Activated naive CD8-positive, alpha-beta T cell treated with anti-CD3 and anti-CD28 coated beads, Interleukin-2, amount 10 ng/mL, durations not matched to agents 7 days and 5 days (primary cell): ENCODE measurements at regions not wholly inside any gene's neighbourhood (a gene's known extent, or its start where the extent isn't known, plus 50 kb on each side); places are given as distances from the start of the nearest gene placed in this dataset.

Source experiments
- ATAC-seq: fragments of 150-1000 bp; cut with Tn5 transposase; one replicate; pipeline ENCODE4 v1.10.0; 2021; ENCODE audit warnings: low read depth, moderate library complexity
- POLR2A ChIA-PET: fragments of 350-600 bp; sonication (Branson Sonifier 250); formaldehyde crosslinking; loops from one replicate; lab custom pipeline; 2021; ENCODE audit warnings: antibody characterized with exemption; lab: Charles Lee
- DNase-seq: peaks from one replicate; pipeline ENCODE4 v3.0.0; 2021
- H3K27ac Mint-ChIP-seq: one replicate; pipeline ENCODE4 v1.8.0; 2022; ENCODE audit warnings: mild to moderate bottlenecking, mixed read lengths
- H3K27me3 Mint-ChIP-seq: one replicate; pipeline ENCODE4 v1.8.0; 2022; ENCODE audit warnings: mild to moderate bottlenecking, moderate library complexity, mixed read lengths
- H3K36me3 Mint-ChIP-seq: one replicate; pipeline ENCODE4 v1.8.0; 2021; ENCODE audit warnings: mild to moderate bottlenecking, mixed read lengths
- H3K4me1 Mint-ChIP-seq: one replicate; pipeline ENCODE4 v1.8.0; 2021; ENCODE audit warnings: mixed read lengths
- H3K4me3 Mint-ChIP-seq: one replicate; pipeline ENCODE4 v1.8.0; 2022; ENCODE audit warnings: mild to moderate bottlenecking, moderate library complexity, mixed read lengths
- H3K9me3 Mint-ChIP-seq: one replicate; pipeline ENCODE4 v1.8.0; 2021; ENCODE audit warnings: mixed read lengths

- H3K4me3 Mint-ChIP-seq, result no peak overlapping the region
- no peak overlapping the region for H3K27ac Mint-ChIP-seq
- DNase-seq (no peak), ATAC-seq (no peak)
- peaks cover 3% of the 10 kb centered on the region for H3K9me3 Mint-ChIP-seq
- POLR2A ChIA-PET, result no interaction called here
- H3K36me3 Mint-ChIP-seq, result no peaks in the 10 kb centered on the region
- no peaks in the 10 kb centered on the region for H3K4me1 Mint-ChIP-seq
- no peaks in the 10 kb centered on the region for H3K27me3 Mint-ChIP-seq
Observed at GRCh38 chr2:66717218-66717905, 282.4 kb downstream of the MEIS1 start.

- H3K4me3 Mint-ChIP-seq, result no peak overlapping the region
- H3K4me1 Mint-ChIP-seq, result no peaks in the 10 kb centered on the region
- no peak overlapping the region for H3K27ac Mint-ChIP-seq
- no peaks in the 10 kb centered on the region for H3K36me3 Mint-ChIP-seq
- no peak for ATAC-seq
- DNase-seq, result no peak
- peaks cover 3% of the 10 kb centered on the region for H3K9me3 Mint-ChIP-seq
- POLR2A ChIA-PET, result no interaction called here
- no peaks in the 10 kb centered on the region for H3K27me3 Mint-ChIP-seq
Observed at GRCh38 chr2:66717973-66718372, 283.0 kb downstream of the MEIS1 start.

DNA sequence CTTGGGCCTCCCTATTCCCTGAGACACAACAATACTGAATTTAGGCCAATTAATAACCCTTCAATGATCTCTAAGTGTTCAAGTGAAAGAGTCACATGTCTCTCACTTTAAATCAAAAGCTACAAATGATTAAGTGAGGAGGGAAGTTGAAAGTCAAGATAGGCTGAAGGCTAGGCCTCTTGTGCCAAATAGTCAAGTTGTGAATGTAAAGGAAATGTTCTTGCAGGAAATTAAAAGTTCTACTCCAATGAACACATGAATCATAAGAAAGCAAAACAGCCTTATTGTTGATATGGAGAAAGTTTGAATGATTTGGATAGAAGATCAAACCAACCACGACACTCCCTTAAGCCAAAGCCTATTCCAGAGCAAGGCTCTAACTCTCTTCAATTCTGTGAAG is 286.9 kb downstream of the MEIS1 start:
- Mint-ChIP-seq H3K27ac (no peak overlapping the region), H3K36me3 (no peaks in the 10 kb centered on the region), H3K4me3 (no peak overlapping the region), H3K4me1 (no peaks in the 10 kb centered on the region), H3K9me3 (peaks cover 6% of the 10 kb centered on the region), H3K27me3 (no peaks in the 10 kb centered on the region)
- DNase-seq (no peak), ATAC-seq (no peak)
- POLR2A ChIA-PET, result no interaction called here

GRCh38 chr2:66724241-66724640 is 289.3 kb downstream of the MEIS1 start:
- Mint-ChIP-seq H3K27me3 (no peaks in the 10 kb centered on the region), H3K4me3 (no peak overlapping the region), H3K9me3 (peaks cover 6% of the 10 kb centered on the region), H3K36me3 (no peaks in the 10 kb centered on the region), H3K4me1 (no peaks in the 10 kb centered on the region), H3K27ac (no peak overlapping the region)
- ATAC-seq, result no peak
- no peak for DNase-seq
- POLR2A ChIA-PET, result no interaction called here

- no peak for ATAC-seq
Observed at GRCh38 chr2:66729416-66730330, 294.7 kb downstream of the MEIS1 start.

GRCh38 chr2:66730441-66730840 is 295.5 kb downstream of the MEIS1 start:
- ATAC-seq (no peak), DNase-seq (no peak)
- H3K36me3 Mint-ChIP-seq, result no peaks in the 10 kb centered on the region
- no peaks in the 10 kb centered on the region for H3K27me3 Mint-ChIP-seq
- H3K4me1 Mint-ChIP-seq, result no peaks in the 10 kb centered on the region
- no peak overlapping the region for H3K27ac Mint-ChIP-seq
- no peak overlapping the region for H3K4me3 Mint-ChIP-seq
- peaks cover 1% of the 10 kb centered on the region for H3K9me3 Mint-ChIP-seq
- POLR2A ChIA-PET, result no interaction called here

More at GRCh38 chr2:66729416-66730330, 294.7 kb downstream of the MEIS1 start:
- DNase-seq, result no peak
- Mint-ChIP-seq H3K4me1 (no peaks in the 10 kb centered on the region), H3K9me3 (peaks cover 3% of the 10 kb centered on the region), H3K4me3 (no peak overlapping the region), H3K27me3 (no peaks in the 10 kb centered on the region), H3K36me3 (no peaks in the 10 kb centered on the region), H3K27ac (no peak overlapping the region)
- POLR2A ChIA-PET, result no interaction called here

GRCh38 chr2:66733364-66733999 is 298.6 kb downstream of the MEIS1 start:
- Mint-ChIP-seq H3K27ac (no peak overlapping the region), H3K4me3 (no peak overlapping the region), H3K27me3 (no peaks in the 10 kb centered on the region), H3K9me3 (no peaks in the 10 kb centered on the region), H3K36me3 (no peaks in the 10 kb centered on the region), H3K4me1 (no peaks in the 10 kb centered on the region)
- ATAC-seq, result no peak
- DNase-seq, result no peak
- POLR2A ChIA-PET, result no interaction called here

- Mint-ChIP-seq H3K4me3 (no peak overlapping the region), H3K27me3 (no peaks in the 10 kb centered on the region), H3K27ac (no peak overlapping the region), H3K36me3 (no peaks in the 10 kb centered on the region), H3K4me1 (no peaks in the 10 kb centered on the region), H3K9me3 (no peaks in the 10 kb centered on the region)
- DNase-seq (no peak), ATAC-seq (no peak)
- POLR2A ChIA-PET, result no interaction called here
Observed at GRCh38 chr2:66748939-66749338, 314.0 kb downstream of the MEIS1 start.

DNA sequence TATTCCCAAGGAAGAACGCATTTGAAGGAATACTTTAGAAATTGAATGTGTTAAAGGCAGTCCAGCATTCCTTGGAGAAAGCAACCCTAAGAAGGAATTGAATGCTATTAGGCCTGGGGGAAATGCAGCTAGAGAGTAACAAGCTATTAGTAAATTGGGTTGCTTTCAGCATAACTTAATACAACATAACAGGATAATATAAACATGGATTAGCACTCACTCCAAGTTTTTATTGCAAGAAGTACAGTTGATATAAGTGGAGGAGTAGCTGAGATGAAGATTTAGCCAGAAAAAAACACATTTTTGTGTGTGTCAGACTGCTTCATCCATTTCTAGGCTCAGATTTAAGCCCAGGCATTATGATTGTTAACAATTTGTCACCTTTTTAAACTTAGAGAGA is 314.6 kb downstream of the MEIS1 start:
- Mint-ChIP-seq H3K4me1 (no peaks in the 10 kb centered on the region), H3K9me3 (no peaks in the 10 kb centered on the region), H3K36me3 (no peaks in the 10 kb centered on the region), H3K27me3 (no peaks in the 10 kb centered on the region), H3K27ac (no peak overlapping the region), H3K4me3 (no peak overlapping the region)
- no peak for DNase-seq
- ATAC-seq, result no peak
- POLR2A ChIA-PET, result no interaction called here

DNA sequence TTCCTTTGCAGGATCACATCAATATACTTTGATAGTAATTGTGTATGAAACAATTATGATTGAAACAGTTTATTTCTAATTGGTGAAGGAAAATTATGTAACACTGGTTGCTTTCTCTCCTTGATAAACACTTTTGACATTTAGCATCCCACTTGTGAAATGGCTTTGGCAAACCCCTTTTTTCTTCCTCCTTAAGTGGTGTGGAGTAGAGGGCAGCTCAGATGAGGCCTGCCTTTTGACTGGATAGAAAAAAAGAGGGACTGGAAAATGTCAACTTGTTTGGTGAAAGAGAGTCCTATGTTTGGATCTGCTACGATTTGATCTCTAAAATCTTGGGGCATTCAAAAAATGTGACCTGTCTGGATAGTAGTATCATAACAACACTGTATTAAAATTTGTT is 318.3 kb downstream of the MEIS1 start:
- POLR2A ChIA-PET, result no interaction called here
- H3K27me3 Mint-ChIP-seq, result no peaks in the 10 kb centered on the region

GRCh38 chr2:66753660-66754059 is 318.7 kb downstream of the MEIS1 start:
- DNase-seq, result no peak
- Mint-ChIP-seq H3K9me3 (no peaks in the 10 kb centered on the region), H3K36me3 (no peaks in the 10 kb centered on the region), H3K27ac (no peak overlapping the region), H3K4me3 (no peak overlapping the region), H3K4me1 (no peaks in the 10 kb centered on the region), H3K27me3 (no peaks in the 10 kb centered on the region)
- no peak for ATAC-seq
- POLR2A ChIA-PET, result no interaction called here

More for the DNA sequence above, 318.3 kb downstream of the MEIS1 start:
- DNase-seq (no peak), ATAC-seq (no peak)
- Mint-ChIP-seq H3K4me1 (no peaks in the 10 kb centered on the region), H3K27ac (no peak overlapping the region), H3K36me3 (no peaks in the 10 kb centered on the region), H3K9me3 (no peaks in the 10 kb centered on the region), H3K4me3 (no peak overlapping the region)

DNA sequence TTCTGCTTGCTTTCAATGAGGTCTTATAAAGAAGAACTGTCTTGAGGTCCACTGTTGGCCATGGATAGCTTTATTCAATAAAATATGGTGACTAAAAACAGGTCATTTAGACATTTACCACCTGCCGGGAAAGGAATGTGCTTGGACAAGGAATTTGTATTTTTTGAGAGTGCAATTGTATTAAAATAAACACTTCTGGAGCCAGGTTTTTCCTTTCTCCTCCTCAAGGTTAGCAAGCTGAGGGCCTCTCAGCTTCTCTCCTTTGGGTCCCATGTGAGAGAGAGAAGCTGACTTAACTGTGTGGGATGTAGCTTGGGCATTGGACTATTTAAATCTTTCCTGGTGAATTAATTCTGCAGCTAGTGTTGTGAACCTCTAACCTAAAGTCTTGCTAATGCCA is 321.0 kb downstream of the MEIS1 start:
- Mint-ChIP-seq H3K9me3 (peaks cover 2% of the 10 kb centered on the region), H3K36me3 (no peaks in the 10 kb centered on the region), H3K4me1 (no peaks in the 10 kb centered on the region), H3K4me3 (no peak overlapping the region), H3K27me3 (no peaks in the 10 kb centered on the region), H3K27ac (no peak overlapping the region)
- POLR2A ChIA-PET, result no interaction called here
- ATAC-seq (no peak), DNase-seq (no peak)

DNA sequence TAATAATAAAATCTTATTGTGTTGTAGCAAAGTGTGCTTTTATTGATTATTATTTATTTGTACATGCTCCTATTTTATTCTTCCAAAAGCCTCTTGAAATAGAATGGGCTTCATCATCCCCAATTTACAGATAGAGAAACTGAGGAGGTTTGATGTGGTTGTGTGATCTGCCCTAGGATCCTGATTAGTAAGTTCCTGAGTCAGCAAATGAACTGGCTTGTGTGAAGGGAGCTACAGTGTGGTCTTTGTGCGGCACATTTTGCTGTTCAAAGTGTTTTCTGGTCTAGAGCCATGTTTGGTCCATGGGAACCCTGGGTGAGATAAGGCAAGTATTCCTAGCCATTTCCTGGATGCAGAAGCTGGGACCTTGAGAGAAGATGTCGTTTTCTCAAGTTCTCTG is 326.9 kb downstream of the MEIS1 start:
- Mint-ChIP-seq H3K4me1 (no peaks in the 10 kb centered on the region), H3K27ac (no peak overlapping the region), H3K9me3 (peaks cover 4% of the 10 kb centered on the region), H3K36me3 (no peaks in the 10 kb centered on the region), H3K27me3 (no peaks in the 10 kb centered on the region), H3K4me3 (no peak overlapping the region)
- DNase-seq (no peak), ATAC-seq (no peak)
- POLR2A ChIA-PET, result no interaction called here

DNA sequence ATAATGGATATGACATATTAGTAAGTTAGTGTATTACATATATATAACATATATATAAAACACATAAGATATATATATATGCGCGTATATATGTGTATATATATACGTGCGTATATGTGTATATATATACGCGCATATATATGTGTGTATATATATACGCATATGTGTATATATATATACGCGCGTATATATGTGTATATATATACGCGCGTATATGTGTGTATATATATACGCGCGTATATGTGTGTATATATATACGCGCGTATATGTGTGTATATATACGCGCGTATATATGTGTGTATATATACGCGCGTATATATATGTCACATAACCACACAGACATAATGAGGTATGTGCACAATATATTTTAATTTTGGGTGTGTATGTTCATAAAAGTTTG is 327.8 kb downstream of the MEIS1 start:
- Mint-ChIP-seq H3K27ac (no peak overlapping the region), H3K4me1 (no peaks in the 10 kb centered on the region), H3K36me3 (no peaks in the 10 kb centered on the region), H3K9me3 (peaks cover 5% of the 10 kb centered on the region), H3K27me3 (no peaks in the 10 kb centered on the region), H3K4me3 (no peak overlapping the region)
- ATAC-seq (no peak), DNase-seq (no peak)
- POLR2A ChIA-PET, result no interaction called here
